AG04450 (cell line): ENCODE measurements at regions not wholly inside any gene's neighbourhood (a gene's known extent, or its start where the extent isn't known, plus 50 kb on each side); places are given as distances from the start of the nearest gene placed in this dataset.

Experiments
- CTCF ChIA-PET: fragments of 300-600, 350-600 bp; formaldehyde crosslinking; extraction: SDS; loops from one replicate; lab custom pipeline; 2022; ENCODE audit warnings: antibody characterized with exemption, inconsistent platforms; lab: Charles Lee
- POLR2A ChIA-PET: fragments of 350-600 bp; formaldehyde crosslinking; extraction: SDS; loops from one replicate; lab custom pipeline; 2021; ENCODE audit warnings: antibody characterized with exemption, inconsistent platforms; lab: Yijun Ruan, JAX
- DNase-seq: peaks from one replicate; pipeline ENCODE4 v3.0.0-alpha.2; 2011; ENCODE audit warnings: low read depth, low spot score
- H3K27ac ChIP-seq: one replicate; pipeline ENCODE4 v1.5.1; 2012; ENCODE audit warnings: low read depth, low read length, control low read depth
- H3K27me3 ChIP-seq: one replicate; pipeline ENCODE4 v1.6.0; 2012; ENCODE audit warnings: low read length; ENCODE audit not compliant: control insufficient read depth, insufficient read depth
- H3K4me3 ChIP-seq: 2 replicates; pipeline ENCODE4 v1.5.1; 2011; ENCODE audit warnings: mild to moderate bottlenecking, low read depth, low read length, control low read depth
- H3K9me3 ChIP-seq: 2 replicates; pipeline ENCODE4 v1.5.1; 2012; ENCODE audit warnings: low read length; ENCODE audit not compliant: control insufficient read depth, insufficient read depth
- CTCF ChIP-seq: IDR thresholded peaks from 2 replicates; pipeline ENCODE4 v1.5.1; 2011; ENCODE audit warnings: low read depth, low read length, control low read depth, inconsistent platforms

DNA sequence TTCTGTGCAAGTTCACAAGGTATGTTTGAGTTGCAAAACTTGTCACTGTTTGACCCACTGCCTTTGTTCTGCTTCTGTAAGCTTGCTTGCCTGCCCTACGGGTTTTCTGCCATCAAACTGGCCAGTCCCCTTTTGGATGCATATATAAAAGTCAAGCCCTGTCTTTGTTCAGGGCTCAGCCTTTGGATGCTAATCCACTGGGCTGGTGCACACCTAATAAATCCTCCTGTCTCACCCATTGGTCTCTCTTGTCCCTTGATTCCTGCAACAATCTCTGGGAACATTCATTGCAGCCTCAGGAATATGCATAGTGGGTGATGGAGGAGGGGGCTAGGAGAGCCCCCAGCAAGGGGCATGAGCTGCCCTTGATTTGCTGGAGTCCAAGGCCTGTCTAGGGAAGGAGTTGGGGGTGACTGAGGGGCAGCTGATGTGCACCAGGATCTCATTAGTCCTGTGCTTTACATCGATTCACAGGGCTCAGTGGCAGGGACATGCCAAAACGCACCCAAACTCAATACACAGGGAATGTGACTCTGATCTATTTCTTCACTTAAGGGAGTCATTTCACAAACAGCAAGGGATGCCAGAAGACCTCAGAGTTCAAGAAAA, 225.4 kb upstream of the NLRP1 start:
- no peak for DNase-seq
- CTCF ChIA-PET = no interaction called here
- Histone ChIP-seq H3K9me3 (peaks cover 20% of the 10 kb centered on the region), H3K27me3 (peaks cover 2% of the 10 kb centered on the region), H3K27ac (no peak overlapping the region), H3K4me3 (no peak overlapping the region)
- TF ChIP-seq CTCF = no peak
- POLR2A ChIA-PET = no interaction called here

- peaks cover 7% of the 10 kb centered on the region for H3K27me3 ChIP-seq
- TF ChIP-seq CTCF = no peak
- no peak overlapping the region for H3K4me3 ChIP-seq
- DNase-seq = no peak
- POLR2A ChIA-PET = no interaction called here
- H3K9me3 ChIP-seq = peaks cover 22% of the 10 kb centered on the region
- H3K27ac ChIP-seq = no peak overlapping the region
- CTCF ChIA-PET = interaction anchor here (1.2 kb wide), 1 partner anchor 600 kb away, joined by 3 read pairs; no protein-coding TSS in a partner anchor
These were observed 228.3 kb upstream of the NLRP1 start for GRCh38 chr17:5812590-5812989.

GRCh38 chr17:5813357-5813756, 229.0 kb upstream of the NLRP1 start:
- no peak for DNase-seq
- Histone ChIP-seq H3K9me3 (peaks cover 22% of the 10 kb centered on the region), H3K27ac (no peak overlapping the region), H3K4me3 (no peak overlapping the region), H3K27me3 (peaks cover 4% of the 10 kb centered on the region)
- no peak for TF ChIP-seq CTCF
- POLR2A ChIA-PET = no interaction called here
- CTCF ChIA-PET = interaction anchor here (1.2 kb wide), 1 partner anchor 600 kb away, joined by 3 read pairs; no protein-coding TSS in a partner anchor

- CTCF ChIA-PET = no interaction called here
- H3K9me3 ChIP-seq = peaks cover 9% of the 10 kb centered on the region
- POLR2A ChIA-PET = no interaction called here
These were observed 231.1 kb upstream of the NLRP1 start for GRCh38 chr17:5815396-5815795.

More at GRCh38 chr17:5815396-5815795, 231.1 kb upstream of the NLRP1 start:
- H3K27me3 ChIP-seq = peaks cover 4% of the 10 kb centered on the region
- H3K4me3 ChIP-seq = no peak overlapping the region
- DNase-seq = no peak
- no peak for TF ChIP-seq CTCF
- H3K27ac ChIP-seq = no peak overlapping the region
